ENCODE measurements at regions not wholly inside any gene's neighbourhood (a gene's known extent, or its start where the extent isn't known, plus 50 kb on each side); places are given as distances from the start of the nearest gene placed in this dataset.

GRCh38 chr6:156648616-156649015 lies 128.6 kb upstream of the ARID1B start:
- DNase-seq (ENCODE audit: low read depth) = no peak

DNA sequence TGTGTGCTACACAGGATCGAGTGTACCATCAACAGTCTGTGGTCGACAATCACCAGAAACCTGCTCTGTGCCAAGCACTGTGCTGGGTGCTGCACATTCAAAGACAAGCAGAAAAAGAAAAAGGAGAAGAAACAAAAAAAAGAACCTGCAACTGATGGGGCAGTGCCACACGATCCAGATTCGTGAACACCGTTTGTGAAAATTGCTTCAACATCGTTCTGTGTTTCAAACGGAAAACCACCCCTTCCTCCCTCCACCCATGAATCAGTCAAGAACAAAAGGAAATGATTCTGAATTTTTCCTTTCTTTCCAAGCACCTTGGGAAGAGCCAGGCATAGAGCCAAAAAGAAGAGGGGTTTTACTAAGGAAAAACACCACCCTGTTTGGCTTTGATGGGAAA lies 129.2 kb upstream of the ARID1B start:
- no peak for DNase-seq (ENCODE audit: low read depth)

GRCh38 chr6:156647140-156647784 lies 129.9 kb upstream of the ARID1B start:
- DNase-seq (ENCODE audit: low read depth) = no peak

DNA sequence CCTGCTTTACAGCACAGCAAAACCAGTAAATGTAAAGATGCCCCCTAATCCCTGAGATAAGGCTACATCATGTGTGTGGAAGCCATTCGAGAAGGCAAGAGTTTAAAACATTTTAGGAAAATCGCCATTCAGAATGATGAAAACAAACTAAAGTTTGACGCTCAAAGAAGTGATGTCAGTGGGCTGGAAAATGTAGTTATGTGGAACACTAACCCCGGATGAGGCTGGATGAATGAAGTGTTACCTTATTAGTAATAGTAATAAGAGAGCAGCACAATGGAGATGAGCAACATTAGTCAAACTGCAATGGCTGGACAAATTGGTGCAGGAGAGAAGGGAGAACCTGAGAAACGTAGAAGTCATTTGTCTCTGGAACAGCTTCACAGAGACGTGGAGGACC lies 130.7 kb upstream of the ARID1B start:
- no peak for DNase-seq (ENCODE audit: low read depth)

GRCh38 chr6:156645097-156645496 lies 132.1 kb upstream of the ARID1B start:
- DNase-seq (ENCODE audit: low read depth) = peak; percentile 18

GRCh38 chr6:156639009-156639721 lies 138.0 kb upstream of the ARID1B start:
- no peak for DNase-seq (ENCODE audit: low read depth)

DNA sequence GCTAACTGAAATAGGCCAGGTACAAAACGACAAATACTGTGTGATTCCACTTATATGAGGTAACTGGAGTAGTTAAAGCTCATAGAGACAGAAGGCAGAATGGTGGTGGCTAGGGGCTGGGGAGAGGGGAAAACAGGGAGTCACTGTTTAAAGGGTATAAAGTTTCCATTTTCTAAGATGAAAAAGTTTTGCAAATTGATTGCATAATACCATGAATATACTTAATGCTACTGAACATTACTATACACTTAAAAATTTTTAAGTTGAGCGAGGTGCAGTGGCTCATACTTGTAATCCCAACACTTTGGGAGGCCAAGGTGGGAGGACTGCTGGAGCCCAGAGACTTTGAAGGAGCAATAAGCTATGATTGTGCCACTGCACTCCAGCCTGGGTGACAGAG lies 138.6 kb upstream of the ARID1B start:
- DNase-seq (ENCODE audit: low read depth) = no peak

DNA sequence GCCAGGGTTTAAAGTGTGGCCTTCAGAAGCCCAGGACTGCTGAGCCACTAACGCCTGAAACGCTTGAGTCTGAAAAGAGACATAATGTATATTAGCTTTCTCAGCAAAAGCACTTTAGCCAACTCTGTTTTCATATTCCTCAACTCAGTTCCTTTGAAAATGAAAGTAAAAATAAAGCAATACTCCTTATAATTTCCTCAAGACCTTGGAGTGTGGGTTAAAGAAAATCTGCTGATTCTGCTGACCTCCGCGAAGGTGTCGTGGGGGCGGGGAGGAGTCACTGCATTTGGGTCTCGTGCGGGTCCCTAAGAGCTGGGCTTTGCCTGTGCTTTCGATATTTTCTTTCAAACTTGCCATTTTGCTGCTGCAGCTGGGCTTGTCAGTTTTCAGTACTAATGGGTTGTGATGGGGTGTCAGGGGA lies 142.2 kb upstream of the ARID1B start:
- DNase-seq (ENCODE audit: low read depth) = no peak

DNA sequence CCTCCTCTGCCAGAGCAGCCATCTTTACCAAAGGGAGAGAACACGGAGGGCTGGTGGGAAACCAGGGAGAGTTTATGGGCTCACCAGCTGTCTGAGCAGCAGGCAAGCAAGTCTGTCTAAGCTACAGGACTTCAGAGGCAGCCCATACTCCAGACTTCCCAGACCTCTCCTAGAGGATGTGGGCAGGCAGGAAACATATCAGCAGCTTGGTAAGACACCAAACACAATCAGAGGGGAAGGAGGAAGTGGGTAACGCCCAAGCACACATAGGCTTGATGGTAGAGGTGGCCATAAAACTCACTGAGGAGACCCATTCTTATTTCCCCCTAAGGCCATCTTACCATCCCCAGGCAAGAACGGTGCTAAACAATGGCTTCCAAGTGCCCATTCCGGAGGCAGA lies 143.1 kb upstream of the ARID1B start:
- no peak for DNase-seq (ENCODE audit: low read depth)

DNA sequence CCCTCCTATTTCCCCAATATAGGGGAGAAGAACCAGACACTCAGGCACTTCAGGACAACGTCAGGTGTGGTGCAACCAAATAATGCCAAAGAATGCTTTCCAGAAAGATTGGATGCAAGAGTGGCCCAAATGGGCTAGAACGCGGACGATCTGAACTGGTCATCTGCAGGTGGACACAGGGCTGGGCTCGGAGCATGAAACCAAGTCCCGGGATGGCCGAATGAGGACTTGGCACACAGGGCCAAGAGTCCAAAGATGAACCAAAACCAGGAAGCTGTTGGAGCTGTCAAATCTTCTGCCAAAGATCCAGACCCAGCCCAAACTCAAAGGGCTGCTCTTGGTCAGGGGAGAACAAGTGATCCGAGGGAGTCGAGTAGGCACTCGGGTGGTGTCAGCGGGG lies 143.9 kb upstream of the ARID1B start:
- DNase-seq (ENCODE audit: low read depth) = no peak

DNA sequence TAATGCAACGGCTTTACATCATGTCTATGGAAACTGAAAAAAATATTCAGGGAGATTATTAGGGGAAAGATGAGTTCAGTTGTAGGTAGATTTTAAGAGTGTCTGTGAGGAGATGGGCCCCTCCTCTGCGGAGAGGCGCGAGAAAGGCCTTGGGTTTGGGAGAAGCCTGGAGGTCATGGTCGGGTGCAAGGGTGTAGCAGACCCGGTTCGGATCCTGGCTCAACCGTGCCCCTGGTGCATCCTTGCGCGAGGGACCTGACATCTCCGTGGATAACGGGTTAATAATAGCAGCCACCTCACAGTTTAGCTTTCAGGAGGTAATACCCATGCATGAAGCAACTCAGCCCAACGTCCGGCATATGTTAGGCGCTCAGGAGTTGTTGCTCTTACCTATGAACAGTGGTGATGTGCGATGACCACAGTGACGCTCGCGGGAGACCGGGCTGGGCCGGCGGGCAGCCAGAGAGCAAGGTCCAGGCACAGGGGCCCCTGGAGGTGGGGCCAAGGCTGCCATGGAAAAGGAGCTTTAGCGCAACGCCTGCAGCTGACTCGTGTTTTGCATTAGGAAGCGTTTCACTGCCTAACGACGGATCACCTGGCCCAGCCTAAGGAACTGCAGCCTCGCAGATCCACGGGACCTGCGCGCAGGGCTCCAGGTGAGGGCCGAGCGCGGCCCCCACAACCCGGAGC lies 146.4 kb upstream of the ARID1B start:
- no peak for DNase-seq (ENCODE audit: low read depth)

- no peak for DNase-seq (ENCODE audit: low read depth)
Measured at GRCh38 chr6:156628805-156629204, 148.4 kb upstream of the ARID1B start.

- no peak for DNase-seq (ENCODE audit: low read depth)
Measured at GRCh38 chr6:156627524-156627923, 149.7 kb upstream of the ARID1B start.

DNA sequence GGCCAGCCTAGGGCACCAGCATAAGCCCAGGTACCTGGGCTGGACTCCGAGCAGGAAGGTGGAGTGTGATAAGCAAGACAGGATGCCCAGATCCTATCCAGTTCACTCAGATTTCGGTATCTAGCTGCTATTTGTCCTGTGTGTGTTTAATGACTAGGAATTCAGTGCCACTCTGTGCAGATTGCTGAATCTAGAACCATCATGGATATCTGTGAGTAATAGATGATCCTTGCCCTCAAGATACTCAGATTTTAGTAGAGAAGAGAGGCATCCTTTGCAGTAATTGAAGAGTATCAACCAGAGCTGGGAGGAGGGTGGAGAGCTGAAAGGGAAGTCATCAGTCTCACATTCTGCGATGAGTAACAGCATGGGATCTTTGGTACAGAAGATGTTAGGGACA lies 155.0 kb upstream of the ARID1B start:
- DNase-seq (ENCODE audit: low read depth) = no peak

DNA sequence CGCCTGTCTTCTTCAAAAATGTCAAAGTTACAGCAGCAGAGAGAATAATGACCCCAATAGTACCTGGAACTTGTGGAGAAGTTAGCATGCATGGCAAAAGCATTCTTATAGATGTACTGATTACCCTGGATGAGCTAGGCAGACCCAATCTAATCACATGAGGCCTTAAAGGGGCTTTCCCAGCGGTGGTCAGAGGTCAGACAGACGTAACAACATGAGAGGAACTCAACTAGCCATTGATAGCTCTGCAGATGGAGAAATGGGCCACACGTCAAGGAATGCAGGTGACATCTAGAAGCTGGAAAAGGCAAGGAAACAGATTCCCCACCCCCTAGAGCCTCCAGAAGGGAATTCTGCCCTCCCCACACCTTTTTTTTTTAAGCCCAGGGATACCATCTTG lies 156.8 kb upstream of the ARID1B start:
- no peak for DNase-seq (ENCODE audit: low read depth)

DNA sequence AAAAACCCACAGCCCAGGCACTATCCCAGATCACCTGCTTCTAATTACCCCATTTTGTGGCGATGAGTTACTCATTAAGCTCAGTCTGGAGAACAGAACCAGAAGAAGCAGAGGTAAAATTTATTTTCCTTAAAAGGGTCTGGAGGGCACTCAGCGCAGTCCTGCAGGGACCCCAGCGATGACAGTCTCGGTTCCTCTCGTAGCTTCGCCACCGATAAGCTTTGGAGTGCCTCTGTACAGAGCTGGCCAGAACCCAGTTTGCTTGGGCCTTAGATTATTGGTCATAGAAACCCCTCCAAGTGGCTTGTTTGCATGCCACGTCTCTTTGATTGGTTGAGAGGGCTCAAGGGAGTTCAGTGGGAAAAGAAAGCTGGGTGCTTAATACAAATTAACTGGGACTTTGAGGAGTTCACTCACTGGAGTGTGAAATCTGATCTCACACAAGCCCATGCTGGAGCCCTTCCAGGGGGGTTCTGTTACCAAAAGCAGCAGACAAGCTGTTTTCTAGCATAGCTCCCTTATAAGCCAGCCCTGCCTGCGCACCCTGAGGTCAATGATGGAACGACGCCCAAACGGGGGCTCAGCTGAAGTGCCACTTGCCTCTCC lies 158.5 kb upstream of the ARID1B start:
- no peak for DNase-seq (ENCODE audit: low read depth)

DNA sequence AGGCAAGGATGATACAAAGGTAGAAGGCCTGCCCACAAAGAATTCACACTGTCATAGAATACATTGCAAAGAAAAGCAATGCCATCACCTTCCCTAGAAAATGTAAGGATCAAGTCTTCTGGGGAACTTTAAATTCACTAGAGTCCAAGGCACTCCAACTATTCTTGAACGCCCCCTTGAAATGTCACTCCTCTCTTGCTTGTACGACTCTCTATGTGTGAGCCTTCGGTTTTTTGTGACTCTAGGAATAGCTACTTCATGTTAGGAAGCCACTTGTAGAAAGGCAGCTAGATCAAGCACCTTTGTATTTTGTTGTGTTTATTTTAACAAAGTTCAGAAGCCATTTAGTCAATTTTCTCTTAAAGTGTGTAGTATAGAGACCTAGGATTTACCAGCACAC lies 159.2 kb upstream of the ARID1B start:
- no peak for DNase-seq (ENCODE audit: low read depth)

DNA sequence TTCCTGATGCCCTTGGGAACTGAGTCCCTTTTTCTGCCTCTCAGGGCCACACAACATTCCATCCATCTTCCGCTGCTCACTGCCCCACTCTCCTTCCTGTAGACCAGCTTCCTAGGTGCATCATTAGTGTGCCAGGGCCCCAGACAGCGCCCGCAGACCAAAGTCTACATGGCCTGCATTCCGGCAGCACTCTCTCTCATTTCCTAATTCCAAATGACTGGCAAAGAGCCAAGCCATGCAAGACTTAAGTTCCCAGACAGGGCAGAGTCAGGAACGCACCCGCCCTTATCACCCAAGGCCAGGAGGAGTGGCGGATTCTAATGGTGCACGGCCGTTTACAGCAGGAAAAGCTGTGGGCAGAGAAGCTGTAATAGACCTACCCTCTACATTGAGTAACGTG lies 159.8 kb upstream of the ARID1B start:
- no peak for DNase-seq (ENCODE audit: low read depth)

- no peak for DNase-seq (ENCODE audit: low read depth)
Measured at GRCh38 chr6:156616495-156616894, 160.7 kb upstream of the ARID1B start.

GRCh38 chr6:156613996-156614395 lies 163.2 kb upstream of the ARID1B start:
- DNase-seq (ENCODE audit: low read depth) = no peak

DNA sequence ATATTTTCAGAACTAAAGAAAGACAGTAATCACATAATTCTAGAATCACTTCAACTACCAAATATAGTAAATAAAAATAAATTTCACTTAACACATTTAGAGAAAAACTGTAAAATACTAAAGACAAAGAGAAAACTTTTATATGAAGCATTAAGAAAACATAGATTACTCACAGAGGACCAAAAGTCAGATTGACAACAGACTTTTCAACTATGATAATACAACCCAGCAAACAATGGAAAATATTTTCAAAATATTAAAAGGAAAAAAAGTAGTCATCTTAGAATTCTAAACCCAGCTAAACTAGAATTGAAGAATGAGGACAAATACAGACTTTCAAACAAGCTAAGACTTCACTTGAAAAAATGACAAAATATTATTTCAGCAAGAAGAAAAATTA lies 164.8 kb upstream of the ARID1B start:
- no peak for DNase-seq (ENCODE audit: low read depth)

- no peak for DNase-seq (ENCODE audit: low read depth)
Measured at GRCh38 chr6:156602066-156602385, 175.2 kb upstream of the ARID1B start.
